Skeletal muscle satellite cell (primary cell): ENCODE measurements at regions not wholly inside any gene's neighbourhood (a gene's known extent, or its start where the extent isn't known, plus 50 kb on each side); places are given as distances from the start of the nearest gene placed in this dataset.

Experiments
- H3K27me3 ChIP-seq: 2 replicates; pipeline ENCODE4 v1.7.0; 2013; ENCODE audit warnings: low read length; ENCODE audit not compliant: control insufficient read depth, insufficient read depth
- H3K36me3 ChIP-seq: 2 replicates; pipeline ENCODE4 v1.7.0; 2013; ENCODE audit warnings: mild to moderate bottlenecking, control low read depth, low read length; ENCODE audit not compliant: insufficient read depth
- H3K4me1 ChIP-seq: 2 replicates; pipeline ENCODE4 v1.7.0; 2013; ENCODE audit warnings: low read length; ENCODE audit not compliant: control insufficient read depth, insufficient read depth
- H3K4me2 ChIP-seq: 2 replicates; pipeline ENCODE4 v1.7.0; 2013; ENCODE audit warnings: mild to moderate bottlenecking, low read length
- H3K4me3 ChIP-seq: 2 replicates; pipeline ENCODE4 v1.7.0; 2013; ENCODE audit warnings: low read length
- H3K9ac ChIP-seq: 2 replicates; pipeline ENCODE4 v1.7.0; 2013; ENCODE audit warnings: mild to moderate bottlenecking, low read depth, low read length, moderate library complexity
- H3K9me3 ChIP-seq: replicated peaks from 2 replicates; pipeline ENCODE4 v1.7.0; 2013; ENCODE audit warnings: mild to moderate bottlenecking, control low read depth, low read length

DNA sequence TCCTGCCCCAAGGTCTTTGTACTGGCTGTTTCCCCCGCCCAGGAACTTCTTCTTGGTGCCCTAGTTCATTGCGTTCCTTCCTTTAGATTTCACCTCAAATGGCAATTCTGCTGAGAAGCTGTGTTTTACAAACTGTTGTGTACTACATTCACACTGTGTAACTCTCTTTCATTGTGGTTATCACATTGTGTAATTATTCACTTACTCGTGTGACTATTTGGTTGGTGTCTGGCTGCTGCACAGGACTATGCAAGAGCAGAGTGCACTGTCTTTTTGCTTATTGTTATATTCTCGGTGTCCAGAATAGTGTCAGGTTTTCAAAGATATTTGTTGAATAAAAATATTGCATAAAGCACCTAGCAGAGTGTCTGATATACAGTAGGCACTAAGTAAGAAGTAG lies 177.2 kb upstream of the PRICKLE1 start:
- Histone ChIP-seq H3K4me2 (no peak overlapping the region), H3K4me1 (no peaks in the 10 kb centered on the region), H3K4me3 (no peak overlapping the region), H3K36me3 (no peaks in the 10 kb centered on the region), H3K9ac (no peak overlapping the region), H3K9me3 (no peaks in the 10 kb centered on the region), H3K27me3 (no peaks in the 10 kb centered on the region)

DNA sequence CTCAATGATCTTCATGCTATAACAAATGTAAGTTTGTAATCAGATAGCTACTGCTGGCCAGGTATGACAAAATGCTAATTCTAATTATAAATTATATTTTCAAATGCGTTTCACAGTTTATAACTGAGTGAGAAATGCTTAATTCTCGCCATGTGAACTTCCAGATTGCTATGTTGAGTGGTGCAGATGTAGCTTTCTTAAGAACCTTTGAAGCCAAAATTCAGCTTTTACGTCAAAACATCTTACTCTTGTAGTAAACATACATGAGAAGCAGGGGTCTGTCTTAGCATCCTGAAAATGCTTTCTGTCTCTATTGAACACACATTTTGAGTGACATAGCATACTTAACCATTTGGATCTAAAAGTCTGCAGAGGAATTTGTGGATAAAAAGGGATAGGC lies 176.5 kb upstream of the PRICKLE1 start:
- no peak overlapping the region for H3K9ac ChIP-seq
- H3K4me2 ChIP-seq, result no peak overlapping the region
- no peaks in the 10 kb centered on the region for H3K36me3 ChIP-seq
- no peaks in the 10 kb centered on the region for H3K4me1 ChIP-seq
- H3K9me3 ChIP-seq, result no peaks in the 10 kb centered on the region
- no peak overlapping the region for H3K4me3 ChIP-seq
- no peaks in the 10 kb centered on the region for H3K27me3 ChIP-seq

DNA sequence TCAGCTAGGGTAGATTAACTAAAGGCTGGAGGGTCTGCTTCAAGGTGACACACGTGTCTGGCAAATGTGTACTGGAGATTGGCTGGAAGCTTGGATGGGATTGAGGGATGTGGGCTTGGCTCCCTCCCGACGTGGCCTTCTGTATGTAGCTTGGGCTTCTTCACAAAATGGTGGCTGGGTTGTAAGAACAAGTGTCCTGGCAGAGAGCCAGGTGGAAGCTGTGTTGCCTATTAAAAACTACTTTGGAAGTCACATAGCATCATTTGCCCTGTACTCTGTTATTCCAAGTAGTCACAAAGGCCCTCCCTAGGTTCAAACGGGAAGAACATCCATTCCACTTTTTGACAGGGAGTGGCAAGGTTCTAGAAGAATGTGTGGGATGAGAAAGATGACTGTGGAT lies 174.1 kb upstream of the PRICKLE1 start:
- no peaks in the 10 kb centered on the region for H3K27me3 ChIP-seq
- H3K36me3 ChIP-seq, result no peaks in the 10 kb centered on the region
- no peak overlapping the region for H3K4me3 ChIP-seq
- H3K4me2 ChIP-seq, result no peak overlapping the region
- no peaks in the 10 kb centered on the region for H3K9me3 ChIP-seq
- peaks cover 9% of the 10 kb centered on the region for H3K4me1 ChIP-seq
- no peak overlapping the region for H3K9ac ChIP-seq

GRCh38 chr12:42762395-42762925 lies 172.9 kb upstream of the PRICKLE1 start:
- Histone ChIP-seq H3K36me3 (no peaks in the 10 kb centered on the region), H3K4me3 (no peak overlapping the region), H3K9ac (no peak overlapping the region), H3K9me3 (no peaks in the 10 kb centered on the region), H3K4me1 (peaks cover 13% of the 10 kb centered on the region), H3K4me2 (no peak overlapping the region), H3K27me3 (no peaks in the 10 kb centered on the region)

- no peak overlapping the region for H3K4me2 ChIP-seq
- no peaks in the 10 kb centered on the region for H3K27me3 ChIP-seq
- peaks cover 20% of the 10 kb centered on the region for H3K4me1 ChIP-seq
- H3K4me3 ChIP-seq, result no peak overlapping the region
- no peaks in the 10 kb centered on the region for H3K9me3 ChIP-seq
- no peaks in the 10 kb centered on the region for H3K36me3 ChIP-seq
- no peak overlapping the region for H3K9ac ChIP-seq
Observed at GRCh38 chr12:42761601-42762350, 172.2 kb upstream of the PRICKLE1 start.

GRCh38 chr12:42761086-42761485 lies 171.5 kb upstream of the PRICKLE1 start:
- Histone ChIP-seq H3K9me3 (no peaks in the 10 kb centered on the region), H3K4me3 (no peak overlapping the region), H3K27me3 (no peaks in the 10 kb centered on the region), H3K4me2 (no peak overlapping the region), H3K9ac (no peak overlapping the region), H3K4me1 (peaks cover 27% of the 10 kb centered on the region), H3K36me3 (no peaks in the 10 kb centered on the region)

DNA sequence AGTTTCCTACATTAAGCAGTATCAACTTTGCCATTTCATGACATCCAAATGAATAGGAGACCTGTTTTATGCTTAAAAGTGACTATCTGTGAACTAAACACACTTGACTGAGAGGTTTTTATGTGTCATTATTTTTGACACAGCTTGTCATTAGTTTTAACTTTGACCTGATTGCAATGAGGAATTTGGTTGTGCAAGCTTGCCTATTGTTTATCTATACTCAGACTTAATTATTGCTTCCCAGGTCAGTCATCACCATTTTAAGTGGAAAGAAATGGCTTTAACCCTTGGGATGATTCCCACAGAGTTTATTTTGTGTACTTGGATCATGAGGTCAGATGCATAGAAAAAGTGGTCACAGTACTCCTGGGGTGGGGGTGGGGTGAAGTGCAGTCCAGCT lies 171.0 kb upstream of the PRICKLE1 start:
- H3K9ac ChIP-seq, result no peak overlapping the region
- no peaks in the 10 kb centered on the region for H3K27me3 ChIP-seq
- H3K4me2 ChIP-seq, result no peak overlapping the region
- no peaks in the 10 kb centered on the region for H3K9me3 ChIP-seq
- H3K4me1 ChIP-seq, result peaks cover 27% of the 10 kb centered on the region
- no peaks in the 10 kb centered on the region for H3K36me3 ChIP-seq
- no peak overlapping the region for H3K4me3 ChIP-seq

DNA sequence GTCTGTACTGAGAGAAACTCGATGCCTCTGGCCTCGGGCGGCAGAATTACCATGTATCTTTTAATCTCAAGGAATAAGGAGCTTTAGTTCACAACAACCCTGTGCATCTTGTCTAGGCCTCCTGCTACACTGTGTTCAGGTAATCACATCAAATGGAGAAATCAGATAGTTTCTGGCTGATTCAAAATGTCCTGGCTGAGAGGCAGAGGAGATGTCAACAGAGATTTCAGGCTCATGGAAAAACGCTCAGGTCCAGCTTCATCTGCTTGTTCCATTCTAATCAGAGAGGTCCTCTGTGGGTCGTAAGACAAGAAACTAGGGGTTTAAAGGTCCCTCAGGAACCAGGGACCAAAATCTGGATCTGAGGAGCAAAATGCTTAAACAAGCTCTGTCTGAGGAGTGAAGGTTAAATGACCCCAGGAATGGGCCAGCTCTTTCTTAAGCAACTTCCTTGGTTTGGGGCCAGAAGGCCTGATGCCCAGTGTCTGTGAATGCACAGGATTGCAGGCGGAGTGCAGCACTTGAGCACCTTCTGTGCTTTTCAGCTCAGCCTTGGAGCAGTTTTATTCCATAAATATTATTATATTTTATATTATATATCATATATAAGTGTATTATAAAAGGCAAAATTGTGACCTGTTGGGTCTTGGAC lies 170.2 kb upstream of the PRICKLE1 start:
- H3K4me3 ChIP-seq, result no peak overlapping the region
- H3K9me3 ChIP-seq, result no peaks in the 10 kb centered on the region
- no peak overlapping the region for H3K4me2 ChIP-seq
- no peaks in the 10 kb centered on the region for H3K36me3 ChIP-seq
- H3K27me3 ChIP-seq, result no peaks in the 10 kb centered on the region
- no peak overlapping the region for H3K9ac ChIP-seq
- H3K4me1 ChIP-seq, result peaks cover 27% of the 10 kb centered on the region

DNA sequence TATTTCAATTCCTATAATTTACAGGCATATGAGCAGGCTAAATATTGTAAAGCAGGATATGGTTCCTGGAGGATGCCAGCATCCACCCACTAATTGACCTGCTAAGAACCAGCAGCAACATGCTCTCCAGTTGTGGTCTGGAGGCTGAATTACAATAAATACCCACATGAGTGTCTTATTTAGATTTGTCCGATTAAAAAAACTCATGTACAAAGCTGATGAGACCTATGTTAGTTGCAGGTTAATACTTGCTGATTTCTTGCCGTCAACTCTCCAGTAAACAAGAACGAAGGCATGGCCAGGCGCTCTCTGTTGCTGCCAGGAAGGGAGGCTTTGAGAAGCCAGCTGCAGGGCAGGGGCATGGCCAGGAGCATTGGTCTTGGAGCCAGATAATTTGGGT lies 169.3 kb upstream of the PRICKLE1 start:
- Histone ChIP-seq H3K36me3 (no peaks in the 10 kb centered on the region), H3K4me1 (peaks cover 27% of the 10 kb centered on the region), H3K4me2 (no peak overlapping the region), H3K27me3 (no peaks in the 10 kb centered on the region), H3K9me3 (no peaks in the 10 kb centered on the region), H3K9ac (no peak overlapping the region), H3K4me3 (no peak overlapping the region)

DNA sequence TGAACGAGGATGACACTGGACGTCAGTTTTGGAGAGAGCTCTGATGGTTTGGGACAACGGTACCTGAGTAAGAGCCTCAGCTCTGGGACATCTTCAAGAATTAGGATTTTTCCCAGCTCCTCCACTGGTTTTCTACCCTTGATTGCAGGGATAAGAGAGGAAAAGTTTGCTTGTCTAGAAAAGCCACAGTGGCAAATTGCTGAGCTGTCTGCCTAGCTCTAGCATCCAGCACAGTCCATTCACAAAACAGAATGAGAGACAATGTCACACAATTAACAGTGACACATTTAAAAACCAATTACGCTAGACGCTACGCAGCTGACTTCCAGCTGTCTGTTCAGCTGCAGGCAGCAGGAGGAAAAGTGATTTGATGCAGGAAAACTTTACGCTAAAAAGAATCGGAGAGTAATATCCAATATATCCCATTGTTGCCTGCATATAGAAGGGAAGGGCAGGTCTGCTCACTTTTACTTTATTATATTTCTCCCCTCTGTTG lies 168.1 kb upstream of the PRICKLE1 start:
- Histone ChIP-seq H3K9ac (no peak overlapping the region), H3K4me1 (peaks cover 27% of the 10 kb centered on the region), H3K4me2 (peak overlapping the region; percentile 41), H3K36me3 (no peaks in the 10 kb centered on the region), H3K4me3 (no peak overlapping the region), H3K9me3 (no peaks in the 10 kb centered on the region), H3K27me3 (no peaks in the 10 kb centered on the region)

DNA sequence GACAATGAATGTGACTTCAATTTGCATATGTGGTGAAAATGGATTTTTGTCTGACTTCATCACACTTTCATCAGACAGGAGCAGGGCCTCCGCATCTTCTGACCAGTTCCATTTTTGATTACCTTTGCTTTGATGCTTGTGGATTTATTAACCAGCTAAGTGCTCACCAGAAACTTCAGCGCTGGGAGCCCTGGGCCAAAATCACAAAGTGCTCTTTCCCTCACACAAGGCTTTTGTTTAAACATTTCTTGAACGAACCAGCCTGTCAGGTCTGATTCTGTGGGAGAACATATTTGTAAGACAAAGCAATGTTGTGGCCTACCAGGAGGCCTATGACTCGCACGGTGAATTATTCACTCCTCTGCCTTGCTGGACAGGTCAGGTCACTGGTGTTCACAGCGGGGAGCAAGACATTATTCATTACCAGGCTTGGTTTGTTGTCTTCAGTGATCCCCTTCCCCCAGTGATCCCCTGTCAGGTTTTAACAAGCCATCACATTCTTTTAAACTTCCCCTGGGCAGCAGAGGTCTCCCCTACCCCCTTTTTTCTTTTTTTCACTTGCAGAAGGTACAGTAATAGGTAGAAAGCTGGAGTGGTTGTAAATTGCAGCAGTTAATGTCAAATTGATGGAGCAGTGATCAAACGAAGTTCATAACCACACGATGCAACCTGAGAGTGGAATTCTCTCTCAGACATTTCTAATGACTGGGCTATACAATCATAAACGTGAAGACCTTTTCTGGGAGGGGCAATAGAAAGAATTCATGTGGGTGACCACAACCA lies 167.5 kb upstream of the PRICKLE1 start:
- Histone ChIP-seq H3K36me3 (no peaks in the 10 kb centered on the region), H3K9me3 (no peaks in the 10 kb centered on the region), H3K4me3 (no peak overlapping the region), H3K4me2 (peak overlapping the region; percentile 41), H3K27me3 (no peaks in the 10 kb centered on the region), H3K4me1 (peaks cover 27% of the 10 kb centered on the region), H3K9ac (peak overlapping the region; percentile 45)
